ENCODE measurements at regions not wholly inside any gene's neighbourhood (a gene's known extent, or its start where the extent isn't known, plus 50 kb on each side); places are given as distances from the start of the nearest gene placed in this dataset.

DNA sequence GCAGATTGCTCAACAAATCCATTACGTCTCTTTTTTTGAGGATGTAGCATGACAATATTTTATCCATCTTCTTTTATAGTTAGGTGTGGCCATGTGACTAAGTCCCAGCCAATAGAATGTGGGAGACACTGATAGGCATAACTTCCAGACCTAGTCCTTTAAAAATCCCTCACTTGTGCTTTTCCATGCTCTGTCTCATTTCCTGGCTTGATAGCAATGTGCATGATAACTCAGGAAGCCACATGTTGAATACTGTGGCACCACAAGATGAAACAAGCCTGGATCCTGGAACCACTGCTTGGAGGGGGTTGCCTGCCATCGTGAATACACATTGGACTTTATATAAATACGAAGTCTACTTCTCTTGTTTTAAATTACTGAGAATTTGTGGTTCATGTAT is 184.0 kb upstream of the NEIL3 start:
- TF ChIP-seq, protein P1, sequence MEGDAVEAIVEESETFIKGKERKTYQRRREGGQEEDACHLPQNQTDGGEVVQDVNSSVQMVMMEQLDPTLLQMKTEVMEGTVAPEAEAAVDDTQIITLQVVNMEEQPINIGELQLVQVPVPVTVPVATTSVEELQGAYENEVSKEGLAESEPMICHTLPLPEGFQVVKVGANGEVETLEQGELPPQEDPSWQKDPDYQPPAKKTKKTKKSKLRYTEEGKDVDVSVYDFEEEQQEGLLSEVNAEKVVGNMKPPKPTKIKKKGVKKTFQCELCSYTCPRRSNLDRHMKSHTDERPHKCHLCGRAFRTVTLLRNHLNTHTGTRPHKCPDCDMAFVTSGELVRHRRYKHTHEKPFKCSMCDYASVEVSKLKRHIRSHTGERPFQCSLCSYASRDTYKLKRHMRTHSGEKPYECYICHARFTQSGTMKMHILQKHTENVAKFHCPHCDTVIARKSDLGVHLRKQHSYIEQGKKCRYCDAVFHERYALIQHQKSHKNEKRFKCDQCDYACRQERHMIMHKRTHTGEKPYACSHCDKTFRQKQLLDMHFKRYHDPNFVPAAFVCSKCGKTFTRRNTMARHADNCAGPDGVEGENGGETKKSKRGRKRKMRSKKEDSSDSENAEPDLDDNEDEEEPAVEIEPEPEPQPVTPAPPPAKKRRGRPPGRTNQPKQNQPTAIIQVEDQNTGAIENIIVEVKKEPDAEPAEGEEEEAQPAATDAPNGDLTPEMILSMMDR (IDR thresholded peaks at IDR 0.05) = no peak
- no peak for TF ChIP-seq POLR2A (IDR thresholded peaks at IDR 0.05)

Data from testis (tissue), 2 donors.